ENCODE measurements at regions not wholly inside any gene's neighbourhood (a gene's known extent, or its start where the extent isn't known, plus 50 kb on each side); places are given as distances from the start of the nearest gene placed in this dataset.

DNA sequence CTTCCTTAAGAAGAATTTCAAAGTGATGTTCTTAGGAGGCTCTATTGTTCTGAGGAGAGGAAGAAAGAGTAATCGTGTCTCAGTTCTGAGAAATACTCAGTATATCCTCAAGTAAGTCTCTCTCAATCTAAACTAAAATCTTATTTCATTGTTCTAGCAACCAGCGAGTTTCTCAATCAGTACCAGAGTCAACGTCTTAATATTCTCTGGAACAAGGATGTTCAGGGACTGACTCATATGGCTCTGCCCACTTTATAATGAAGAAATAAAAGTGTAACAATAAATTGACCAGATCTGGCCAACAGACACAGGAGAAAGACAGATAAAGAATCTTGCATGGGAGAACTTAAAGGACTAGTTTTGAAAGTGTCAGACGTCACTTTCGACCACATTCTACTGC is 469.8 kb upstream of the FLRT2 start:
- no peaks in the 10 kb centered on the region for H3K4me1 Mint-ChIP-seq
- no peak for TF ChIP-seq CTCF (IDR thresholded peaks at IDR 0.05)
- no peak overlapping the region for H3K27ac Mint-ChIP-seq
- no peak overlapping the region for H3K4me3 ChIP-seq (replicated peaks in 1 of 3; ENCODE audit: low read depth in 2 of 3, low read length in 3 of 3)
- no peak overlapping the region for H3K27ac ChIP-seq (ENCODE audit: low read depth in 1 of 2, low read length in 2 of 2)
- no peak overlapping the region for H3K4me2 ChIP-seq (replicated peaks; ENCODE audit: extremely low read depth, low read length, poor library complexity, severe bottlenecking)
- no peak for DNase-seq
- intact Hi-C loops (cut with micrococcal nuclease): no loop called here
- no peak overlapping the region for H2AFZ ChIP-seq (ENCODE audit: insufficient read depth, low read depth, low read length, poor library complexity, severe bottlenecking)
- H3K79me2 ChIP-seq (ENCODE audit: insufficient read depth, low read length): no peaks in the 10 kb centered on the region
- peaks cover 0 to 11% (median 4%) of the 10 kb centered on the region in 7 donors for H3K9me3 Mint-ChIP-seq
- H3K4me1 ChIP-seq (ENCODE audit: control insufficient read depth in 1 of 2, insufficient read depth in 2 of 2, low read length in 2 of 2): no peaks in the 10 kb centered on the region
- H3K36me3 ChIP-seq (replicated peaks in 1 of 2; ENCODE audit: control insufficient read depth in 1 of 2, insufficient read depth in 2 of 2, low read length in 2 of 2): no peaks in the 10 kb centered on the region
- H3K27me3 Mint-ChIP-seq (ENCODE audit: low read depth in 3 of 3): peaks cover 0 to 1% (median 0%) of the 10 kb centered on the region in 3 donors
- H4K20me1 ChIP-seq (ENCODE audit: insufficient read depth, low read length): no peaks in the 10 kb centered on the region
- peaks cover 0 to 6% of the 10 kb centered on the region in 2 donors for H3K9me3 ChIP-seq (replicated peaks in 1 of 2; ENCODE audit: control insufficient read depth in 1 of 2, insufficient read depth in 1 of 2, low read length in 2 of 2)
- no peaks in the 10 kb centered on the region for H3K27me3 ChIP-seq (ENCODE audit: control insufficient read depth in 2 of 2, insufficient read depth in 2 of 2, low read length in 2 of 2)
- no peak overlapping the region for H3K4me3 Mint-ChIP-seq
- no peak overlapping the region for H3K9ac ChIP-seq (ENCODE audit: insufficient read depth, low read length, poor library complexity, severe bottlenecking)
- WGBS (ENCODE audit: insufficient coverage): 100% methylated on average over 2 of the region's 5 CpGs
- H3K36me3 Mint-ChIP-seq: no peaks in the 10 kb centered on the region

DNA sequence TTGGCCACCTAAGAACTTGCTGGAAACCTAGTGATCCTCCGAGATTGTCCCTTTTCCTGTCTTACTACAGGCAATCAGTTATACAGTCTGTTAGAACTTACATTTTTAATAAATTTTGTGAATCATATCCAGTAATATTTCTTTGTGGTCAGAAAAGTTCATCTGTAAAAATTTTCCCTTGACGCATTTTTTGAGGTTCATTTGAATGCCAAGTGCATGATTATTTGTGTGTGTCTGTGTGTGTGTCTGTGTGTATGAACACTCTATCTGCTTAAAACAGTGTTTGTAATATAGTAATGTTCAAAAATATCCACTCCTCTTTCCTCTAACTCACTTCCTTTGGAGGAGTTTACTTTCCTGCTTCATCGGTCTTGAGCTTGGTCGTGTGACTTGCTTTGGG is 468.7 kb upstream of the FLRT2 start:
- WGBS (ENCODE audit: insufficient coverage): 100% methylated on average over 1 of the region's 4 CpGs
- peaks cover 0 to 4% of the 10 kb centered on the region in 2 donors for H3K9me3 ChIP-seq (replicated peaks in 1 of 2; ENCODE audit: control insufficient read depth in 1 of 2, insufficient read depth in 1 of 2, low read length in 2 of 2)
- H3K27ac ChIP-seq (ENCODE audit: low read depth in 1 of 2, low read length in 2 of 2): no peak overlapping the region
- no peaks in the 10 kb centered on the region for H3K4me1 ChIP-seq (ENCODE audit: control insufficient read depth in 1 of 2, insufficient read depth in 2 of 2, low read length in 2 of 2)
- Mint-ChIP-seq H3K27me3 (ENCODE audit: low read depth in 3 of 3) (peaks cover 0 to 1% (median 0%) of the 10 kb centered on the region in 3 donors), H3K4me3 (no peak overlapping the region), H3K36me3 (no peaks in the 10 kb centered on the region), H3K4me1 (no peaks in the 10 kb centered on the region), H3K27ac (peak overlapping the region in 1 of 7 donors; percentile 6), H3K9me3 (peaks cover 0 to 11% (median 2%) of the 10 kb centered on the region in 7 donors)
- H3K4me2 ChIP-seq (replicated peaks; ENCODE audit: extremely low read depth, low read length, poor library complexity, severe bottlenecking): no peak overlapping the region
- no peaks in the 10 kb centered on the region for H3K27me3 ChIP-seq (ENCODE audit: control insufficient read depth in 2 of 2, insufficient read depth in 2 of 2, low read length in 2 of 2)
- H4K20me1 ChIP-seq (ENCODE audit: insufficient read depth, low read length): no peaks in the 10 kb centered on the region
- intact Hi-C loops (cut with micrococcal nuclease): no loop called here
- H3K36me3 ChIP-seq (replicated peaks in 1 of 2; ENCODE audit: control insufficient read depth in 1 of 2, insufficient read depth in 2 of 2, low read length in 2 of 2): no peaks in the 10 kb centered on the region
- no peak overlapping the region for H3K4me3 ChIP-seq (replicated peaks in 1 of 3; ENCODE audit: low read depth in 2 of 3, low read length in 3 of 3)
- H3K9ac ChIP-seq (ENCODE audit: insufficient read depth, low read length, poor library complexity, severe bottlenecking): no peak overlapping the region
- no peak overlapping the region for H2AFZ ChIP-seq (ENCODE audit: insufficient read depth, low read depth, low read length, poor library complexity, severe bottlenecking)
- no peak for TF ChIP-seq CTCF (IDR thresholded peaks at IDR 0.05)
- no peak for DNase-seq
- H3K79me2 ChIP-seq (ENCODE audit: insufficient read depth, low read length): no peaks in the 10 kb centered on the region

Measured in CD14-positive monocyte (primary cell).